ENCODE measurements at regions not wholly inside any gene's neighbourhood (a gene's known extent, or its start where the extent isn't known, plus 50 kb on each side); places are given as distances from the start of the nearest gene placed in this dataset.
"Not testable (repeated sequence)": the region's sequence is repeated elsewhere in the genome, so short reads cannot be mapped to it uniquely, and the experiment has no call there.

DNA sequence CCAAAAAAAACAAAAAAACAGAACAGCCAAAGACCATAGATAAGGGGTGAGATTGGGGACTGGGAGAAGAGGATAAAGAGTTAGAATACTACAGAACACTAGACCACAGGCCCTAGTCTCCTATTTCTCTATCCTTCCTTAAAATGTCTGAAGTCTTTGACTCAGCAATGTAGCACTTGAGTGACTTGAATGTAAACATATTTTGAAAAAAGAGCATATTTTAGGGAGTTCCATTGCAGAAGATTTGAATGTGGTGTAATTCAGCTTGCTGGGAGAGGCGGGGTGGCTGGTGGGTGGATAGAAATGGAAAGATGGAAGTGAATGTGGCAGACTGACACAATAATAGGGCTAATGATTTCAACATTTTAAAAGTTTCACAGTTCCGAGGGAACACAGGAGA, 144.9 kb downstream of the CHIC2 start:
- FAIRE-seq, result no peak

DNA sequence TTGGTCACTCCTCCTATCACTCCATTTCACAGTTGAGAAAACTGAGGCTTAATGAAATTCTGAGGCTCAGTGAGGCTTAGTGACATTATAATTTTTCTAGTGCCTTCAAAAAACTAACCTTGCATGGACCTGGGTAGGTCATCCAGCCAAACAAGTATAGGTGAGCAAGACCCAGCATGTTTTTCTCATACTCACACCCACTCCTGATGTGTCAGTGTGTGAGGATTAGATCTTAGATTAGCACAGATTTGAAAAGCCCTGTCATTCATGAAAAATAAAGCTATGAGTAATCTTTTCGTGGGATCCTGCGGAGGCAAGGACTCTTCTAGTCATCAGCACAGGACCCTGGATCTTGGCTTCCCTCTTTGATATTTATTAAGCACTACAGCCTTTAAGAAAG, 146.7 kb downstream of the CHIC2 start:
- FAIRE-seq, result no peak

DNA sequence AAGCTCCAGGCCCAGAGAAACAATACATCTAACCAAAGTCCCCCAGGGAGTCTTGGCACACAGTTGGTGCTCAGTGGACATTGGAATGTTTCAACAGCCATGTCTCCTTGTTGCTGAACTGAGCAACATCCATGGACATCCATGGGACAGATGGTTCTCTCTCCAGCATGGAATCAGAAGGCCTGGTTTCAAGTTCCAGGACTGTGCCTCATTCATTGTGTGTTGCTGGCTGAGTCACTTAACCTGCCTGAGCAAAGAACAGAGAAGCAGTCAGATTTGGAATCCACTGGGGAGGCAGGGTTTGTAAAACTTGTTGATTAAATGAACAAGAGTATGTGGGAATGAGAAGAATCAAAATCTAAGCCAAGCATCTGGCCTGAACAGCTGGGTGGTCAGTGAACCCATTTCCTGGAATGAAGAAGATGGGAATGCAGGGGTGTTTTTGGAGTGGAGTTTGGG, 147.9 kb downstream of the CHIC2 start:
- no peak for FAIRE-seq

- FAIRE-seq, result no peak
These were observed 149.9 kb downstream of the CHIC2 start for GRCh38 chr4:53914313-53915016.

DNA sequence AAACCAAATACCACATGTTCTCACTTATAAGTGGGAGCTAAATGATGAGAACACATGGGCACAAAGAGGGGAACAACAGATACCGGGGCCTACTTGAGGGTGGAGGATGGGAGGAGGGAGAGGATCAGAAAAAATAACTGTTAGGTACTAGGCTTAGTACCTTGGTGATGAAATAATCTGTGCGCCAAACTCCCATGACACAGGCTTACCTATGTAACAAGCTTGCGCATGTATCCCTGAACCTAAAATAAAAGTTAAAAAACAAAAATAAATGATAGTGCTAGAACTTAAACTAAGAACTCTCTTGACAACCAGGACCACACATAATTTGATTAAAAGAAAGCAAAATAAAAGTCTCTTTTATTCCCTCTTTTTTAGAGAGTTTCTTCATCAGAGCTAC, 150.6 kb downstream of the CHIC2 start:
- FAIRE-seq, result no peak

DNA sequence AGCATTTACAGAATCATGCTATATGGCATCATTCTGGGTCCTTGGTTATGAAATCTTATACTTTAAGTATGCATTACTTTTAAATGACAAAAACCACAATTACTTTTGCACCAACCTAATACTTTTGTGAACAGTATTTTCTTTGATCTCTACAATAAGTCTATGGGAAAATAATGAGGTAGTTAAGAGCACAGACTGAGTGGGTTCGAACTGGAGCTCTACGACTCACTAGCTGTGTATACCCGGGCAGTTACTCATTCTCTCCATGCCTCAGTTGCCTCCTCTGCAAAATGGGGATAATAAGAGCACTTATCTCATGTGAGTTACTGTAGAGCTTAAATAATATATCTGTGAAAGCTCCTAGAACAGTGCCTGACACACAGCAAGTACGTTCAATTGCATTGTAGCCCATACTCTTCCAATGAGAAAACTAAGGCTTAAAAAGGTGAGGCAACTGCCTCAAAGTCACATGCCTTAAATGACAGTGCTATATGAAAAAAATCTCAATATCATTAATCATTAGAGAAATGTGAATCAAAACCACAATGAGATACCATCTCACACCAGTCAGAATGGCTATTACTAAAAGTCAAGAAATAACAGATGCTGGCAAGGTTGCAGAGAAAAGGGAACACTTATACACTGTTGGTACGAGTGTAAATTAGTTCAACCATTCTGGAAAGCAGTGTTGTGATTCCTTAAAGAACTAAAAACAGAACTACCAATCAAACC, 151.5 kb downstream of the CHIC2 start:
- FAIRE-seq, result no peak

GRCh38 chr4:53908661-53909078, 155.7 kb downstream of the CHIC2 start:
- FAIRE-seq, result peak; percentile 97

DNA sequence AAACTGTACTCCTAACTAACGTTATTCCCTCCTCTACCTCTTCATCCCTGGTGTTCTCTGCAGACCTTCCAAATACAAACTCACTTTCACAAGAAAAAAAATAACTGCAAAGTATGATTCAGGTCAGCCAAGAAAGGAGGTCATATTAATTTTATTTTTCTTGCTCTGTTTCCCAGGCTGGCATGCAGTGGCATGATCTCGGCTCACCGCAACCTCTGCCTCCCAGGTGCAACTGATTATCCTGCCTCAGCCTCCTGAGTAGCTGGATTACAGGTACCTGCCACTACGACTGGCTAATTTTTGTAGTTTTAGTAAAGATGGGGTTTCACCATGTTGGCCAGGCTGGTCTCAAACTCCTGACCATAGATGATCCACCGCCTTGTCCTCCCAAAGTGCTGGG, 156.6 kb downstream of the CHIC2 start:
- FAIRE-seq, result no peak

GRCh38 chr4:53906606-53907190, 157.7 kb downstream of the CHIC2 start:
- FAIRE-seq, result peak; percentile 48

GRCh38 chr4:53905941-53906377, 158.4 kb downstream of the CHIC2 start:
- FAIRE-seq, result peak; percentile 79

GRCh38 chr4:53905276-53905940, 159.0 kb downstream of the CHIC2 start:
- no peak for FAIRE-seq

GRCh38 chr4:53902786-53903185, 161.6 kb downstream of the CHIC2 start:
- no peak for FAIRE-seq

DNA sequence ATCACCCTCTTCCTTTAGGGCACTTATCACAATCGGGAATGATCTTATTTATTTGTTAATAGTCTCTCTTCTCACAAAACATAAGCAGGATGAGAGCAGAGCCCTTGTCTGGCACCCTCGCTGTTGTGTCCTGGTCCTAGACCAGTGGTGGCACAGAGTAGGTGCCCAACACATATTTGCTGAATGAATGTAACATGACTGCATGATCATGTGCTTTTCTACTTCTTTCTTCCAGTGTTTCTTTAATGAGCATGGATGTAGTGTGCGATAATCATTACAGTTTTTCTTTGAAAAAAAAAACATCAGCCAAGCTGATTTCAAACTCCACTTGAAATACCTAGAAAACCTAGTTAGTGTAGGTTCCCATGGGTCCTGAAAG, 164.1 kb downstream of the CHIC2 start:
- no peak for FAIRE-seq

- no peak for FAIRE-seq
These were observed 164.7 kb downstream of the CHIC2 start for GRCh38 chr4:53899586-53900270.

GRCh38 chr4:53895137-53895536, 169.3 kb downstream of the CHIC2 start:
- FAIRE-seq, result no peak

- FAIRE-seq, result no peak
These were observed 173.9 kb downstream of the CHIC2 start for GRCh38 chr4:53890461-53890860.

- FAIRE-seq, result no peak
These were observed 174.9 kb downstream of the CHIC2 start for GRCh38 chr4:53889326-53890055.

DNA sequence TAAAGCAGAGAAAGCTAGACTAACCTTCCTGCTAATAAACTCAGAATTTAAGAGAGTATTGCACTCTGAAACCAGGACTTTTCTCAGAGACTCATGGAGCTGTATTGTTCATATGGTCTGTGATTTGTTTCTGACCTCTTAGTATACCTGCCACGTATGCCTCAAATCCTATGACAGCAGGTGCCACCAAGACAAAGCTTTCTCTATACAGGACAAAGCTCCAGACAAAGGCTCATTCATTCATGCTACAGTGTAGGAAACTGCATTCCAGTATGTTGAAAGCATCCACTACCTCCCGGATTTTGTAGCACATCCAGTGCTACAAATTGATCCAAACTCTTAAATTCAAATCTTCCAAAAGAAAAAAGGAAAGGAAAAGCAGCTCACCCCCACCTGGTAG, 178.3 kb downstream of the CHIC2 start:
- FAIRE-seq, result no peak

DNA sequence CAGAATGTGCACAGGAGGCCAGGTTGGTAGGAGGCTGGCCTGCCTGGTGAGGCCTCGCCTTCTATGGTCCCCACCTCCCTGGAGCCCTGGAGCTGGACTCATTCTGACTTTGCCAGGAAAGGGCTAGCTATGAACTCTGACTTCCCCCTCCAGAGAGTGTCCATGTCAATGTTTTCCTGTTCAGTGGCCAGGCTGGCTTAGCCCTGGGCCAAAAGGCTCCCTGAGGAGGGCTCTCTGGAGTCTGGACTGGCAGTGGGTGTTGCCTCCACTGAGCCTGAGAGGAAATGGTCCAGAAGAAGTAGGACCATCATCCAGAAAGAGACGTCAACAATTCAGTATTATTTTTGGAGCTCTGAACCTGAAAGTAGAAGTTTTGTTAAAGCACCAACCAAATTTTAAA, 178.7 kb downstream of the CHIC2 start:
- no peak for FAIRE-seq

DNA sequence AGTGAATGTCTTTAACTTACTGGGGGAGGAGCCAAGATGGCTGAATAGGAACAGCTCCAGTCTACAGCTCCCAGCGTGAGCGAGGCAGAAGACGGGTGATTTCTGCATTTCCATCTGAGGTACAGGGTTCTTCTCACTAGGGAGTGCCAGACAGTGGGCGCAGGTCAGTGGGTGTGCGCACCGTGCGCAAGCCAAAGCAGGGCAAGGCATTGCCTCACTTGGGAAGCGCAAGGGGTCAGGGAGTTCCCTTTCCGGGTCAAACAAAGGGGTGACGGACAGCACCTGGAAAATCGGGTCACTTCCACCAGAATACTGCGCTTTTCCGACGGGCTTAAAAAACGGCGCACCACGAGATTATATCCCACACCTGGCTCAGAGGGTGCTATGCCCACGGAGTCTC, 187.3 kb downstream of the CHIC2 start:
- FAIRE-seq, result not testable (repeated sequence)

GRCh38 chr4:53866055-53866454, 198.3 kb downstream of the CHIC2 start:
- no peak for FAIRE-seq

DNA sequence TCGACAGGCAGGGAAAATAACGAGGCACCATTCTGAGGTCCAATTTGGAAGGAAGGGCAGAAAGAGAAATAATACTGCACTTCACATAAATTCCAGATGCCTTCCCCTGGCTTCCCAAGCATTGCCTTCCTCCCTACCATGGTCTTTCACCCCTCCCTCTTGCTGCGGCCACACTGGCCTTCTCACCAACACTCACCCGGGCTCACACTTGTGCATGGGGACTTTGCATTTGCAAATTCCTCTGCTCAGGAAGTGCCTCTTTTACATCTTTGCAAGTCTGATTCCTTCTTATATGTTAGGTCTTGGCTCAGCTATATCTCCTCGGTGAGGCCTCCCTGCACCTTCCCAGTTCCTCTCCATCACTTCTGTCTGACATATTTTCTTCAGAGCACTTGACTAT, 199.4 kb downstream of the CHIC2 start:
- no peak for FAIRE-seq

All from A204.1 (cell line).